VCaP (cell line): ENCODE measurements at regions not wholly inside any gene's neighbourhood (a gene's known extent, or its start where the extent isn't known, plus 50 kb on each side); places are given as distances from the start of the nearest gene placed in this dataset.
A peak's percentile ranks its signal among the peaks of the same experiment; 100 is the strongest.

Experiments used
- H3K27ac ChIP-seq: fragments of 450-650 bp; 2 replicates; pipeline ENCODE4 v1.5.1; 2017
- TF ChIP-seq, protein P1 (sequence below): fragments of 450-650 bp; conservative IDR thresholded peaks from 2 replicates; pipeline ENCODE4 v1.5.1; 2017; ENCODE audit warnings: mild to moderate bottlenecking, moderate library complexity

DNA sequence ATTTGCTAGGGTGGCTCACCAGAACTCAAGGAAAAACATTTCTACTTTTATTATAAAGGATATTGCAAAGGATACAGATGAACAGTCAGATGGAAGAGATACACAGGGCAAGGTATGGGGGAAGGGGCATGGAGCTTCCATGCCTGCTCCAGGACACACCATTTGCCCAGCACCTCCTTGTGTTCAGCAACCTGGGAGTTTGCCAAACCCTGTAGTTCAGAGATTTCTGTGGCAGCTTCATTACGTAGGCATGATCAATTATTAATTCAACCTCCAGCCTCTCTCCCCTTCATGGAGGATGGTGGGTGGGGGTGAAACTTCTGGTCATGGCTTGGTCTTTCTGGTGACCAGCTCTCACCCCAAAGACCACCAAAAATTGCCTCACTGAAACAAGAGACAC, 353.9 kb upstream of the THBS1 start:
- no peak overlapping the region for H3K27ac ChIP-seq
- TF ChIP-seq, protein P1, sequence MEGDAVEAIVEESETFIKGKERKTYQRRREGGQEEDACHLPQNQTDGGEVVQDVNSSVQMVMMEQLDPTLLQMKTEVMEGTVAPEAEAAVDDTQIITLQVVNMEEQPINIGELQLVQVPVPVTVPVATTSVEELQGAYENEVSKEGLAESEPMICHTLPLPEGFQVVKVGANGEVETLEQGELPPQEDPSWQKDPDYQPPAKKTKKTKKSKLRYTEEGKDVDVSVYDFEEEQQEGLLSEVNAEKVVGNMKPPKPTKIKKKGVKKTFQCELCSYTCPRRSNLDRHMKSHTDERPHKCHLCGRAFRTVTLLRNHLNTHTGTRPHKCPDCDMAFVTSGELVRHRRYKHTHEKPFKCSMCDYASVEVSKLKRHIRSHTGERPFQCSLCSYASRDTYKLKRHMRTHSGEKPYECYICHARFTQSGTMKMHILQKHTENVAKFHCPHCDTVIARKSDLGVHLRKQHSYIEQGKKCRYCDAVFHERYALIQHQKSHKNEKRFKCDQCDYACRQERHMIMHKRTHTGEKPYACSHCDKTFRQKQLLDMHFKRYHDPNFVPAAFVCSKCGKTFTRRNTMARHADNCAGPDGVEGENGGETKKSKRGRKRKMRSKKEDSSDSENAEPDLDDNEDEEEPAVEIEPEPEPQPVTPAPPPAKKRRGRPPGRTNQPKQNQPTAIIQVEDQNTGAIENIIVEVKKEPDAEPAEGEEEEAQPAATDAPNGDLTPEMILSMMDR, result no peak

DNA sequence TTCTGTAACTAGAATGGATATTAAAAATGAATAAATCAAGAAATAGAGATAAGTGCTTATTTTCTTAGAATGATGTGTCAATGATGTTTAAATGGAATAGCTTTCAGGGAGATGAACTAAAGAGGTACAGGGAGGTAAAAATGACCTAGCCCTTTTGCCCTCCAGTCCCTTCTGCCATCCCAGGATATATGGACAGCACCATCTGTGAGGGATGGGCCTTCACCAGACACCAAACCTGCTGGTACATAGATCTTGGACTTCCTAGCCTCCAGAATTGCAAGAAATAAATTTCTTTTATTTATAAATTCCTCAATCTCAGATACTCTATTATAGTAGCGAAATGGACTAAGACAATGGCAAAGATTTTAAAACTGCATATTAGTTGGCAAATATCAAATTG, 352.0 kb upstream of the THBS1 start:
- H3K27ac ChIP-seq, result no peak overlapping the region
- TF ChIP-seq, protein P1, result no peak

DNA sequence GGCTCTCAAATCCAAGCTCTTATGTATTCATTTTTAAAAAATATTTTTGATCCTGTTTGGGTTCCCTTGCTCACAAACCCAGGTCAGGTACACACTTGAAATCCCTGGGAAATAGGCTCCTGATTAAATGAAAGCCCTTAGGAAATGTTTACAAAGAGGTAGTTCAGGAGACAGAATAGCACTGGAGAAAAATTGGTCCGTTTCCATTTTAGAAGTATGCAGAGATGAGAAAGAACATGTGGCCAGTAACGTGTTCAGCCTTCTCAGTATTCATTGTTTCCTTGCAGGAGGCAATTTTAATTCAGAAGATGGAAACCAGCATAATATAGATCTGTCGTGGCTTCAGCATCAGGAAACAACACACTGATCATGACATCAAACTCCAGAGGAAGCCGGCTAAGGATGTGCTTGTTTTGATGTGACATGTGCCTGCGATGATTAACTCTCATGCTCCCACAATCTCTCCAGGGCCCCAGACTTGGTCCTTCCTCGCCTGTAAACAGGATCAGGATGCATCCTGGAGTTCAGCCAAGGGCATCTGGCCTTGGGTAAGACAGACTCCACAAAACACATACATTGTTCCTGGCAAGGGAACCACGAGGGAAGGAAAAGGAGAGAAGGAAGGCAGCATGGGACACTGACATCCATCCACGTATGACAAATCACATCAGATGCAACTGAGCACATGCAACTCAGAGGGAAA, 350.5 kb upstream of the THBS1 start:
- peak overlapping the region; percentile 42 for H3K27ac ChIP-seq
- TF ChIP-seq, protein P1, result no peak

DNA sequence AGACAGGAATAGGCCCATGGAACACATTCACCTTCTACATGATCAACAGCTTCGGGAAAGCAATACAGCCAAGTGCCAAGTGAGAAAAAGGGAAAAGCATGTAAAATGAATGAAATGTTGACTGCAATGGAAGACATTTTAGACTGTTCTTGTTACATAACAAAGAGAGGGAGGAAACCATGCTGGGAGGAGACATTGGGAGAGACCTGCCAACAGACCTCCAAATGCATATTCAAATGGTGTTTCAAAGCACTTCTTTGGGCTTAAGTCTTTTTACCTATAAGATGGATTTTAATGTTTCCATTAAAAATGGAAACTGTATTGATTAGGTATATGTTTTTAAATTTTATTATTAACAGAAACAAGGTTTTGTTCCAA, 350.0 kb upstream of the THBS1 start:
- H3K27ac ChIP-seq, result peak overlapping the region; percentile 42
- TF ChIP-seq, protein P1, result no peak

DNA sequence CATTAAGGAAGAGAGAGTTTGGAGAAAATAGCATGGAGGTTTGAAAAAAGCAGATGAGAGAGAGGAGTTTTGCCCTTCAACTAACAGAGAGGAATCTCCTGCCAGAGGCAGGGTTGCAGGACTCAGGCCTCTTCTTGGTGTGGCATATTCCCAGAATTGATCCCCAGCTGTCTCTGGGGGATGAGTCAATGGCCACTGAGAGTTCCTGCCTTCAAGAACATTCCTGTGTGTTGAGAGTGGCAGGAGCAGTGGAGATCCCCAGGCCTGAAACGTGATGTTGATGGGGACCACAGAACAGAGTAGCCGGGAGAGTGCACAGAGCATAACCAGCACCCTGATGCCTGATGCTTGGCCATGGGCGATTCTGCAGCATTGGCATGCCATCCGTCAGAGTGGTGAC, 348.4 kb upstream of the THBS1 start:
- TF ChIP-seq, protein P1, result no peak
- peak overlapping the region; percentile 42 for H3K27ac ChIP-seq

DNA sequence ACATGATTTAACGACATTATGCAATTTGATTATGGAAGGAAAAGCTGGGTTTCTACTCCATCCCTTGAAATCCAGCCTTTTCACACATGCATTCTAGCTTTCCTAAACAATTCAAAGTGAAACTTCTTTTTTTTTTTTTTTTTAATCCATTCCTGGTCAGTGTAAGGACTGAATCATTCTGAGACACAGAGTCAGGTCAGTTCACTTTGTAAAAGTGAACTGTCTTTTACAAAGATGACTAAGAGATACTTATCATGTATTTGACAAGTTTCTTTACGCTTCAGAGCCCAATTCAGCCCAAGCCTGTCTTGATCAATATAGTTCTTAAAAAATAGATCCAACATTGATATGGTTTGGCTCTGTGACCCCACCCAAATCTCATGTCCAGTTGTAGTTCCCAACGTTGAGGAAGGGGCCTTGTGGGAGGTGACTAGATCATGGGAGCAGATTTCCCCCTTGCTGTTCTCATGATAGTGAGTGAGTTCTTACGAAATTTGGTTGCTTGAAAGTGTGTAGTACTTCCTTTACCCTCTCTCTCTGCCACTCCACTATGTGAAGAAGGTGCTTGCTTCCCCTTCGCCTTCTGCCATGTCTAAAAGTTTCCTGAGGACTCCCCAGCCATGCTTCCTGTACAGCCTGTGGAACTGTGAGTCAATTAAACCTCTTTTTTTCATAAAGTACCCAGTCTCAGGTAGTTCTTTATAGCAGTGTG, 345.6 kb upstream of the THBS1 start:
- TF ChIP-seq, protein P1, result no peak
- H3K27ac ChIP-seq, result no peak overlapping the region

DNA sequence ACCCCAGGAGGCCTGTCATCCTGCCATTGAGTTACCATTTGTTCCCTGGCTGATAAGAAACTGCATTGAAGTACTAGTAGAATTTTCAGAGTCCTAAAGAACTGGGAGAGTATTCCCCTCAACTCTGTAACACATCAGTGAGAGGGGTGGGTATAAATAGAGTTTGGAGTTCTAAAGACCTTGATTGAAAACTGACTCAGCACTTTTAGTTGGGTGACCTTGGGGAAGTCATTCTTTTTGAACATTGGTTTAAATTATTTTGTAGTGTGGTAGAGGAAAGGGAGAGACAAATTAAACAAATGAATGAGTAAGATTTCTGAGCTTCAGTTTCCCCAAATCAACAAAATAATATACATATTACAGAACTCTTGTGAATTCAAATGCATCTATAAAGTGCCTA, 344.5 kb upstream of the THBS1 start:
- TF ChIP-seq, protein P1, result no peak
- H3K27ac ChIP-seq, result no peak overlapping the region
